GM19438 (cell line): ENCODE measurements at regions not wholly inside any gene's neighbourhood (a gene's known extent, or its start where the extent isn't known, plus 50 kb on each side); places are given as distances from the start of the nearest gene placed in this dataset.

Experiments
- ATAC-seq: cut with Tn5 transposase; IDR thresholded peaks from one replicate; pipeline ENCODE4 v1.9.1; 2021; ENCODE audit warnings: low read depth; ENCODE audit not compliant: unreplicated experiment

DNA sequence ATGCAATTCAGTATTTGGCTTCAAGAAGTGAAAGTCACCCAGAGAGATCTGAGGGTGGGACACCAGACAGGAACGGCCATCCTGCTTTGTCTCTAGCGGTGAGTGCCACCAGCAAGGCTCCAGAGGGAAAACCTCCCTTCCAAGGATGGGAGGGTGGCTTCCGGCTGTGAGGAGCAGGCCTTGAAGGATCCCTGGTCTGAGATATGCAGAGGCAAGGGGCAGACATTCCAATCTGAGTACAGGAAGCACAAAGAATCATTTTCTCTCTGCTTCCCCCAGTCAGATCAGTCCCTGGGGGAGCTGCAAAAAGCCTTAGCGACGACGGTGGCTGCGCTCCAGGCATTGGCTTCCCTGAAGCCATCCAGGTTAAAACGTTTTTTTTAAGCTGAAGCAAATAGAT is 167.4 kb downstream of the TEX36 start:
- no peak for ATAC-seq

DNA sequence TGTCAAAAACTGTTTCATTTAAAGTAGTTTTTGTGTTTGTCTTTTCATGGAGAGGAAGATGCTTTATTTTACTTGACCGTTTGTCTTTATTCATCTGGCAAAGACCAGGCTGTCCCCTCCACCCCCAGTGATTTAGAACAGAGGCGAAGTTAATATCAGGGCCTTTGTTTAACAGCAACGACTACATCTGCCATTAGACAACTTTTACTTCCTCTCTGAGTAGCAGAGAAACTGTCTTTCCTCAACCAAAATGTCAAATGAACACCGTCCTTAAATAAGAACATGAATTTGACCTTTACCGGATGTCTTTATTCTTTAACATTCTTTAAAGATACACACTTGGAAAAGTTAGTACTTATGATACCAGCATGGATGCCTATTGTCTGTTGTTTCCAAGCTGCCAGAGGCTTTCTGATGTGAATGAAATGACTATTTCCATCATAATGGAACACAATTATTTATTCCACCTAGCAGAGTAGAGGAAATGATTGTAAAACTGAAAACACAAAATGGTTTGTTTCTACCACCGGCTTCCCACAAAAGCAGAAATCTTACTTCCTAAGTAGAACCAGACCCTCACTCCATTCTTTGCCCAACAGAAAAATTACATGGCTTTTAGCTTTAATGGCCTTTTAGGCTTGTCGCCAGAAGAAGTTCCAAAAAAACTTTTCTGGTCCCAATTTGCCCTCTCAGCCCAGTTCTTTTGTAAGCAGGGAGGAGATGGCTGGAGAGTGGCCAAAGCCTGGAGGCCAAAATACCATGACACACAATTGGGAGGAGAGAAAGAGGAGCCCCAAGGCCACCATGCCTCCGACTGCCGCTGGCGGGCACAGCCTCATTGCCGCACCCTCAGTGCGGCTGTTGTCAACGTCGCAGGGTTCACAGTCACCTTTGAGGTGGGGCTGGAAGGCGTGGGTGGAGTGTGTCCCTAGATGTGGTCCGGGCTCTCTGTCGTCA is 168.5 kb downstream of the TEX36 start:
- no peak for ATAC-seq

- no peak for ATAC-seq
Measured at GRCh38 chr10:125513429-125514182, 169.4 kb downstream of the TEX36 start.

- ATAC-seq = no peak
Measured at GRCh38 chr10:125510998-125511397, 172.0 kb downstream of the TEX36 start.

GRCh38 chr10:125505648-125506047 is 177.3 kb downstream of the TEX36 start:
- no peak for ATAC-seq

- ATAC-seq = no peak
Measured at GRCh38 chr10:125502276-125502675, 180.7 kb downstream of the TEX36 start.

GRCh38 chr10:125495386-125495785 is 187.6 kb downstream of the TEX36 start:
- no peak for ATAC-seq

DNA sequence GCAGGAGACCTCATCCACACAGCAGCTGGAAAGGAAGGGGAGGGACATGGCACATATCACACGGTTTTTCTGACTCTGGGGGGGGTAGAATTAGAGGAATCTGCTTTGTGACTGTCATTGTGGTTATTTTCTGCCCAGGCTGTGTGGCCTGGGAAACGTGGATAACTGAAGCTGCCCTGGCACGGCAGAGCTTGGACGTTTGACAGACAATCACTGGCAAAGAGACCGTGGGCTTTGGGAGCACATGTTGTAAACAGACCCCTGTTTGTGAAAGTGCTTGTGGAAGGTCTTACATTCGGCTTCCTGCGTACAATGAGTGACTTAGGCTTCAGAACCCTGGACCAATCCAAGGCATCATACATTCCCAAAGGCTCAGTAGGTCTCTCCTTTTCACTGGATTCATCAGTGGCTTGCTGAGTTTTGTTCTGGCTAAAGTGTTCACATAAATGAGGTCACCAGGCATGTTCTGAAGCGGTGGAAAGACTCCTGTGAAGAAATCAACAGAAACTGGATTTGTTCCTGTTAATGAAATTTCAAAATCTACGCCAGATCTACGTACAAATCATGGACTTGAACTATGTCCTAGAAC is 188.2 kb downstream of the TEX36 start:
- ATAC-seq = no peak

DNA sequence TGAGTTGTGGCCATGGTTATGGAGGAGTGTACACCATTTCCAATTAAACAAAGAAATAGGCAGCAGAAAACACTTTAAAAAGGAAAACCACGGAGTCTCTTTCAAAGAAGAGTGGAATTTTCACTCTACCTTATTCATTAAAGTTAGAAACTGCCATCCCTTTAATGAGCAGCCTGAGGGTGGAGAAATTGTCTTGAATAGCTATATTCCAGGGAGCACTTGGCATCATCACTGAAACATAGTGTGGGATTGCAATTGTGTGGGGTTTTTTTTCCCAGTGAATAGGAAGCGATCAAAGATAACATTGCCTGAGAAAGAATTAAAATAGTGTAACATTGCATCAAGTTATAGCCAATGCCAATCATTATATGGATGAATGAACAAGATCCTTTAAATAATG is 191.6 kb downstream of the TEX36 start:
- ATAC-seq = no peak

DNA sequence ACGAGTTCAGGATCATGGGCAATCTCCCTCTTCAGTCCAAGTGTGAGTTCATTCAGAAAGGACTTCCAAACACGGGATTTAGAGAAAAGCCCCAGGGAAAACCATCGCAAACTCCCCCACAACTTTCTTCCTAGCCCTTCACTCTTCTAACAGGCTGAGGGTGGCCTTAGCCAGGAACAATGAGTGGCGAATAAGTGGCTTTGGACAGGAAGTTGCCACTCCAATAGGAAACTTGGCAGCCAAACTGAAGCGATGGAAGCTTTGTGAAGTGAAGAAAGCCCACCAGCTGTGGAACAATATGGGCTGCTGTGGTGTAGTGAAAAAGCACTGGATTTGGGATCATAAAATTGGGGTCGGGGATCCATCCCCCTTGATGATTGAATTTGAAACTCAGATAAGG is 193.2 kb downstream of the TEX36 start:
- no peak for ATAC-seq

GRCh38 chr10:125485665-125486064 is 197.3 kb downstream of the TEX36 start:
- no peak for ATAC-seq

DNA sequence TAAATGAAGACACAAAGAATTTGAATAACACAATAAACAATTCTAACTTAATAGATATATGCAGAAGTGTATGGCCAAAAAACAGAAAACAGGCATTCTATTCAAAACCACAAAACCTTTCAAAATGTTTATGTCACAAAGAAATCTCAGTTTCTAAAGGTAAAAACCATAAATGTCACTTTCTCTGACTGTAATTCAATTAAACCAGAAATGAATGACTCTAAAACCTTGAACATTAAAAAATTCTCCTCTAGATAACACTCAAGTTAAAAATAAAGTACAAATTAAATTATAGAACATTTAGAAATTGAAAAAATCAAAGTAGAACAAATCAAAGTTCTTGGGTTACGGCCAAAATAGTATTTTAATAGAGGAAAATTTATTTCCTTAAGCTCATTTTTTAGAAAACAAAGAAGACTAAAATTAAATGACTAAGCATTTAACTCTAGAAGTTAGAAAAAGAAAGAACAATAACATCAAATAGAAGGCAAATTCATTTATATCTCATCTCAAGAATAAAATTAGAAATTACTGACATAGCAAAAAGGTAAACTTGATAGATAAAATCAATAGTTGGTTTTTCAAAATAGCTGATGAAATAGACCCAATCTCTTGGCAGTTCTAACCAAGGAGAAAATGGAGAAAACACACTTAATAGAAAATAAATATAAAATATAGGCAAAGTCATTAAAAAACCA is 198.8 kb downstream of the TEX36 start:
- no peak for ATAC-seq

GRCh38 chr10:125482637-125483036 is 200.3 kb downstream of the TEX36 start:
- no peak for ATAC-seq

DNA sequence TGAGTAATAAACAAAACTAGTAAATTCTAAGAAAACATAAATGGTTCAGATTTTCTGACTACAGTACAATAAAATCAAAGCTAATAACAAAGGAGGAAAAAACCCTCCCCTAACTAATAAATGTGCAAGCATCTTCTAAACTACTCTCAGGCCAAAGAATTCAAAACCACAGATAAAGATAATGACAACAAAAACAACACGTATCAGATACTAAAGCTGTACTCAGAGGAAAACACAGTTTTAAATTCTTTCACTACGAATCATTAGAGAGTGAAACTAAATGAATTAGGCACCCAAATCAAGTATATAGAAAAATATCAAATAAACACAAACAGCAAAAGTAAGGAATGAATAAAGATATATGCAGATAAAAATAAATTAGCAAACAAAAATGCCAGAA is 200.9 kb downstream of the TEX36 start:
- no peak for ATAC-seq

DNA sequence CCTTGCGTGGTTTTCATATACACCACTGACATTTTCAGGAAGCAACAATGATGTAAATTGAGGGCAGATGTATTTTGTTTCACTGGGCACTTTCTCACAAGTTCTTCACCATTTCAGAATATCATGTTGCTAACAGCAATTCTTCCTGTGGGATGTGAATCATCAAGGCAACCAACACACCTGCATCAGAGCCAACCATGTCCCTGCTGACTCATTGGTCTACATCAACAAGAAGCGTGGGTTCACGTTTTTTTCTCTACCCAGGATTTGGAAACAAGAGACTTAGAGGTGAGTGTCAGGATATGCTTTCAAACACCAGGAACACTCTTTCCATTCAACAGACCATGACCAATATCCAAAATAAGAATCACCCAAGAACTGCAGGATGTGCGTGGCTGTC is 203.9 kb downstream of the TEX36 start:
- no peak for ATAC-seq

- ATAC-seq = no peak
Measured at GRCh38 chr10:125475815-125476214, 207.1 kb downstream of the TEX36 start.

DNA sequence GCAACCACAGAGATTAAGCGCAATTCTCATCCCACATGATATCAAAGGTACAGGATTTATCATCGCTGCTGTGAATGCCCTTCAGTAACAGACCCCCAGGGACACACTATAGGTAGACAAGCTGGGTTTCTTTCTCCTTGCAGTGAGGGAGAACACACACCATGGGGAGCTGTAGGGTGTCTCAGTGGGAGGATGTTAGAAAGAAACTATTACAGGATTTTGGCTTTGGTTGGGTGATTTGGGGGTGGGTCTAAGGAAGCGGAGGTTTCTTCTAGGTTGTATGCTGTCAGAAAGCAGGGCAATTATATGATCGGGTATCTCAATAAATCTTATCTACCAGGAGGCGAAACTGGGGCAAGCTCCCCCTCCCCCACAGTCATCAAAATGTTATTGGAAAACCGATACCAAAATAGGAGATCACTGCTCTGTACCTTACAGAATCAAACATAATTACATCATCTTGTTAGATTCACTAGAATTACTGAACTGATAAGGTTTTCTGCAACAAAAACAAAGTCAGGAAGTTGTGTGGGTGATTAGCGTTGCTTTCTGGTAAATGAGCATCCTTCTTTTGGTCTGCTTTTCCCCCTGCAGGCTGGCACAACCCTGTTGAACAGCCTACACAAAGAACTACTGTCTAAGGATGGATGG is 209.7 kb downstream of the TEX36 start:
- no peak for ATAC-seq

GRCh38 chr10:125472010-125472607 is 210.9 kb downstream of the TEX36 start:
- ATAC-seq = no peak

- ATAC-seq = no peak
Measured at GRCh38 chr10:125468278-125468677, 214.7 kb downstream of the TEX36 start.

GRCh38 chr10:125466685-125467084 is 216.3 kb downstream of the TEX36 start:
- no peak for ATAC-seq
